Naive thymus-derived CD4-positive, alpha-beta T cell (primary cell): ENCODE measurements at regions not wholly inside any gene's neighbourhood (a gene's known extent, or its start where the extent isn't known, plus 50 kb on each side); places are given as distances from the start of the nearest gene placed in this dataset.

Source experiments
- ATAC-seq: fragments of 150-1000 bp; cut with Tn5 transposase; 2 replicates; pipeline ENCODE4 v1.10.0; 2021; ENCODE audit warnings: mild to moderate bottlenecking, moderate library complexity
- CTCF ChIA-PET: fragments of 350-600 bp; sonication (Branson Sonifier 250); formaldehyde crosslinking; loops from one replicate; lab custom pipeline; 2021; ENCODE audit warnings: antibody characterized with exemption; lab: Charles Lee
- POLR2A ChIA-PET: fragments of 350-600 bp; sonication (Branson Sonifier 250); formaldehyde crosslinking; loops from one replicate; lab custom pipeline; 2021; ENCODE audit warnings: antibody characterized with exemption, inconsistent platforms; lab: Charles Lee
- DNase-seq, 9 donors: peaks; one replicate each; pipeline versions ENCODE4 v3.0.0 to v3.0.0-alpha.2; 2020 to 2022; ENCODE audit warnings: mixed read lengths in 1 of 9
- H3K27ac ChIP-seq: one replicate; pipeline ENCODE4 v1.7.0; 2013; ENCODE audit warnings: mild to moderate bottlenecking, low read depth, low read length, moderate library complexity
- H3K27me3 ChIP-seq, 2 donors: one replicate each; pipeline ENCODE4 v1.7.0; 2013; ENCODE audit warnings: low read length in 2 of 2, mild to moderate bottlenecking in 2 of 2, moderate library complexity in 2 of 2; ENCODE audit not compliant: control insufficient read depth in 2 of 2, insufficient read depth in 2 of 2
- H3K36me3 ChIP-seq, 3 experiments: 1 replicate in 2 of 3; 2 replicates in 1 of 3; pipeline ENCODE4 v1.7.0; 2013; ENCODE audit warnings: low read length in 3 of 3, mild to moderate bottlenecking in 3 of 3, moderate library complexity in 1 of 3; ENCODE audit not compliant: insufficient read depth in 3 of 3, control insufficient read depth in 2 of 3
- H3K4me1 ChIP-seq, 2 donors: one replicate each; pipeline ENCODE4 v1.7.0; 2013; ENCODE audit warnings: low read length in 2 of 2, mild to moderate bottlenecking in 2 of 2, moderate library complexity in 1 of 2; ENCODE audit not compliant: control insufficient read depth in 2 of 2, insufficient read depth in 2 of 2
- H3K4me3 ChIP-seq: 2 replicates; pipeline ENCODE4 v1.7.0; 2013; ENCODE audit warnings: mild to moderate bottlenecking, low read length
- H3K9me3 ChIP-seq, 3 experiments: 1 replicate in 2 of 3; 2 replicates in 1 of 3; pipeline ENCODE4 v1.7.0; 2013; ENCODE audit warnings: low read length in 3 of 3; ENCODE audit not compliant: control insufficient read depth in 2 of 3
- H3K27ac Mint-ChIP-seq, 9 donors: one replicate each; pipeline ENCODE4 v1.8.0; 2020 to 2022; ENCODE audit warnings: mixed read lengths in 9 of 9, mild to moderate bottlenecking in 8 of 9, moderate library complexity in 5 of 9, inconsistent platforms in 2 of 9
- H3K27me3 Mint-ChIP-seq, 5 donors: one replicate each; pipeline ENCODE4 v1.8.0; 2021 to 2022; ENCODE audit warnings: mixed read lengths in 5 of 5, mild to moderate bottlenecking in 1 of 5
- H3K36me3 Mint-ChIP-seq, 5 donors: one replicate each; pipeline ENCODE4 v1.8.0; 2020 to 2022; ENCODE audit warnings: mixed read lengths in 5 of 5, mild to moderate bottlenecking in 3 of 5, inconsistent platforms in 1 of 5
- H3K4me1 Mint-ChIP-seq, 7 donors: one replicate each; pipeline ENCODE4 v1.8.0; 2020 to 2022; ENCODE audit warnings: mixed read lengths in 7 of 7, mild to moderate bottlenecking in 3 of 7, inconsistent platforms in 1 of 7
- H3K4me3 Mint-ChIP-seq, 10 donors: one replicate each; pipeline ENCODE4 v1.8.0; 2020 to 2022; ENCODE audit warnings: mild to moderate bottlenecking in 10 of 10, mixed read lengths in 10 of 10, moderate library complexity in 6 of 10, inconsistent platforms in 2 of 10
- H3K9me3 Mint-ChIP-seq, 11 donors: one replicate each; pipeline ENCODE4 v1.8.0; 2020 to 2022; ENCODE audit warnings: mixed read lengths in 11 of 11, mild to moderate bottlenecking in 4 of 11, inconsistent platforms in 1 of 11, moderate library complexity in 1 of 11
- intact Hi-C, 2 donors: fragments of 100-400 bp; cut with micrococcal nuclease; formaldehyde crosslinking; loops; one replicate each; pipeline ENCODE4 v1.15.1; 2023

DNA sequence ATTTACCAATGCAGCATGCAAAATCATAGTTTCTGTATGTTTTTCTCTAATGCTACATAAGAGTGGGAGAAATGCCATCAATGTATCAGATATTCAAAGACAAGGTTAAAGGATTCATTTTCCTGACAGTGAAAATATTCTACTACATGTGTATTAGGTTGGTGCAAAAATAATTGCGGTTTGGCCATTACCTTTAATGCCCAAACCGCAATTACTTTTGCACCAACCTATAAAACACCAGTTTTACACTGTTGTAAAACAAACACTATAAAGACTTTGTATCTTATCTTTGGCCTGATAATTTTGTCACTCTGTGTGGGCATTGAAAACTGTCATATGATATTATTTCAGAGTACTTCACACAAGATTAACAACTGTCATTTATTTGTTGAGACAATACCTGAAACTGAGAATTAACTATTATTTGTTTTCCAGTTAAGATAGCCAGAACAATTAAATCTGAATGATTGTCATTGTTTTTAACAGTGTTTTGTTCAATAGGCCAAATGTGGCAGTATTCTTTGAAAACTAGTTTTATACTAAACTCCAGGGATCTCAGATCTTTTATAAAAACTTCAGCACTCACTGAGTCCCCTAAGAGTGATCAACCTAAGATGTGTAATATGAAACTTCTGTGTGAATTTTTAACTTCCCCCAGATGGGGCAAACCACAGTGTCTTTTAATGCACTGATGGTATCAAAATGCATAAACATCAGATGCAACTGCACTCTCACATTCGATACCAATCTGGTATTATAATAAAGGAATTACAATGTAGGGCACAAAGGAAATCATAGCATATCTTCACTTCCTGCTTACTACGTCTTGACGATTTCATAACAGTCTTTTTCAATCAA, 53.8 kb upstream of the FBN2 start:
- DNase-seq (no peak), ATAC-seq (no peak)
- Histone ChIP-seq H3K36me3 (no peaks in the 10 kb centered on the region), H3K9me3 (no peaks in the 10 kb centered on the region), H3K27ac (no peak overlapping the region), H3K4me1 (no peaks in the 10 kb centered on the region), H3K27me3 (no peaks in the 10 kb centered on the region), H3K4me3 (no peak overlapping the region)
- H3K36me3 Mint-ChIP-seq: no peaks in the 10 kb centered on the region
- H3K4me1 Mint-ChIP-seq: no peaks in the 10 kb centered on the region
- no peaks in the 10 kb centered on the region for H3K27me3 Mint-ChIP-seq
- peaks cover 0 to 12% (median 0%) of the 10 kb centered on the region in 11 donors for H3K9me3 Mint-ChIP-seq
- intact Hi-C loops: no loop called here
- CTCF ChIA-PET: no interaction called here
- no peak overlapping the region for H3K4me3 Mint-ChIP-seq
- POLR2A ChIA-PET: no interaction called here
- no peak overlapping the region for H3K27ac Mint-ChIP-seq

DNA sequence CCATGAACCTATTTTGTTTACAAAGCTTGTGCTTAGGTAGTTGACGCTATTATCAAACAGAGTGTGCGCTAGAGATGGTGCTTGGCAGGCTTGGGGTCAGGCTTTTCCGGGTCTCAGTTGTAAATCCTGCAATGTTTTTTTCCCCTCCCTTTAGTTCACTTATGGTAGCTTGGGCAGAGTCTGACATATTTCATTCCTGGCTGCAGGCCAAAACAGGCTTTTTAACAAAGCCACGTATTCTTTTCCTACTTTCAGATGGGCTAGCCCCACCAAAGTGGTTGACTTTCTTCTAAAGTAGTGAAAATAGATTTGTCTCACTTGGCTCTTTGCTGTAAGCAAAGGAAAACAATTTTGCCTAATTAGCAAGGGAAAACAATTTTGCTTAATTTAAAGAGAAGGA, 58.0 kb upstream of the FBN2 start:
- no peaks in the 10 kb centered on the region for H3K27me3 Mint-ChIP-seq
- H3K27me3 ChIP-seq: no peaks in the 10 kb centered on the region
- ChIA-PET POLR2A (no interaction called here), CTCF (no interaction called here)
- H3K4me3 Mint-ChIP-seq: no peak overlapping the region
- no peaks in the 10 kb centered on the region for H3K36me3 ChIP-seq
- no peak overlapping the region for H3K27ac Mint-ChIP-seq
- H3K36me3 Mint-ChIP-seq: no peaks in the 10 kb centered on the region
- H3K4me1 Mint-ChIP-seq: no peaks in the 10 kb centered on the region
- no peak overlapping the region for H3K27ac ChIP-seq
- no peaks in the 10 kb centered on the region for H3K4me1 ChIP-seq
- H3K9me3 Mint-ChIP-seq: peaks cover 0 to 8% (median 0%) of the 10 kb centered on the region in 11 donors
- intact Hi-C loops: no loop called here
- H3K9me3 ChIP-seq: no peaks in the 10 kb centered on the region
- no peak overlapping the region for H3K4me3 ChIP-seq
- no peak for ATAC-seq
- no peak for DNase-seq

DNA sequence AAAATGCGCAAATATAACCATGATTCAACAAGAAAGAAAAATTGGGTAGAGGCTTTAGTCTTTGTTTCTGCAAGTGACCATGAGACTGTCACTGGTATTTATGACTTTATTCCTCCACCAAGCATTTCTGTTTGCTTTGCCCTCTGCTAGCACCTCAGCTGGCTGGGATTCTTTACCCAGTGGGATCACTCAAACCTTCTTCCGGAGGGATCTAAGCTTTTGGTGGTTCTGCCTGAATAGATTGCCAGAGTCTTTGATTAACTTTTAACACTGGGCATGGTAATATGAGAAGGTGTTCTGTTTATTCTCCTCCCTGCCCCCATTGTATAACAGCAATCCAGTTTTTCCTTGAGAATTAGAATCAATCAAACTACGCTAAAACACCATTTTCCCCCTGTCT, 59.1 kb upstream of the FBN2 start:
- Mint-ChIP-seq H3K27me3 (no peaks in the 10 kb centered on the region), H3K9me3 (peaks cover 0 to 9% (median 2%) of the 10 kb centered on the region in 11 donors), H3K4me3 (no peak overlapping the region), H3K36me3 (no peaks in the 10 kb centered on the region), H3K27ac (no peak overlapping the region), H3K4me1 (no peaks in the 10 kb centered on the region)
- H3K9me3 ChIP-seq: no peaks in the 10 kb centered on the region
- ATAC-seq: no peak
- H3K27me3 ChIP-seq: no peaks in the 10 kb centered on the region
- H3K36me3 ChIP-seq: no peaks in the 10 kb centered on the region
- intact Hi-C loops: no loop called here
- H3K4me3 ChIP-seq: no peak overlapping the region
- no peak for DNase-seq
- no peak overlapping the region for H3K27ac ChIP-seq
- CTCF ChIA-PET: no interaction called here
- POLR2A ChIA-PET: no interaction called here
- H3K4me1 ChIP-seq: no peaks in the 10 kb centered on the region

DNA sequence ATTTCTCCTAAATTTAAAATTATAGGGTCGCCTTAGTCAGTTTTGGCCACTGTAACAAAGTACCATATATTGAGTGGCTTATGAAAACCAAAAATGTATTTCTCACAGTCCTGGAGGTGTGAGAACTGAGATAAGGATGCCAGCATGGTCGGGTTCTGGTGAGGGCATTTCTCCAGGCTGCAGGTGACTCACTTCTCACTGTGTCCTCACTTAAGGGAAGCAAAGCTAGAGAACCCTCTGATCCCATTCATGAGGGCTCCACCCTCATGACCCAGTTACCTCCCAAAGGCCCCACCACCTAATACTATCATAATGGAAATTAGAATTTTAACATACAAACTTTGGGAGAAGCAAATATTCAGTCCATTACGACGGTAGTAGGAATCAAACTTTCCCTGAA, 75.1 kb upstream of the FBN2 start:
- intact Hi-C loops: no loop called here
- no peaks in the 10 kb centered on the region for H3K36me3 ChIP-seq
- H3K27ac ChIP-seq: no peak overlapping the region
- H3K4me3 ChIP-seq: no peak overlapping the region
- Mint-ChIP-seq H3K36me3 (no peaks in the 10 kb centered on the region), H3K27me3 (no peaks in the 10 kb centered on the region), H3K4me1 (no peaks in the 10 kb centered on the region), H3K27ac (no peak overlapping the region), H3K4me3 (no peak overlapping the region), H3K9me3 (peaks cover 2 to 19% (median 8%) of the 10 kb centered on the region in 11 donors)
- ATAC-seq: no peak
- no peak for DNase-seq
- ChIA-PET POLR2A (no interaction called here), CTCF (no interaction called here)
- H3K4me1 ChIP-seq: no peaks in the 10 kb centered on the region
- peaks cover 0 to 4% (median 0%) of the 10 kb centered on the region in 3 experiments for H3K9me3 ChIP-seq
- H3K27me3 ChIP-seq: no peaks in the 10 kb centered on the region

DNA sequence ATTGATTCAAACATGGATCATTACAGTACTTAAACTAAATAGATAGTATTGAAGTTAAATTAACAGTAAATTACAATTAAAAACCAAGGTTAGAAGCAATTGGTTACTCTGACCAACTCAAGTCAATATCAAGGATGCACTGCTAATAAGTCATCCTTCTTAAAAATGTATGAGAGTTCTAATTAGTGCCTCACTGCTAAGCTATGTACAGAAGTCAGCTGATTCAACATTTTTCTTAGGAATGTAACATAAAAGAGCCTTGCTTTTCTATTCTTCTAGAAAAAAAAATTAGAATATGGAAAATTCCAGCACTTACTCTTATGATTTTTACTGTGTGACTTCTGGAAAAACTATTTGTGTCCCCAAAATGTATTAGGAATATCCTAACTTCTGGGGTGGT, 75.7 kb upstream of the FBN2 start:
- CTCF ChIA-PET: no interaction called here
- H3K9me3 Mint-ChIP-seq: peaks cover 0 to 14% (median 5%) of the 10 kb centered on the region in 11 donors
- ATAC-seq (no peak), DNase-seq (no peak)
- H3K36me3 Mint-ChIP-seq: no peaks in the 10 kb centered on the region
- POLR2A ChIA-PET: no interaction called here
- H3K27ac Mint-ChIP-seq: no peak overlapping the region
- intact Hi-C loops: no loop called here
- H3K27ac ChIP-seq: no peak overlapping the region
- no peaks in the 10 kb centered on the region for H3K9me3 ChIP-seq
- H3K36me3 ChIP-seq: no peaks in the 10 kb centered on the region
- no peaks in the 10 kb centered on the region for H3K4me1 Mint-ChIP-seq
- H3K4me3 Mint-ChIP-seq: no peak overlapping the region
- no peaks in the 10 kb centered on the region for H3K27me3 ChIP-seq
- H3K27me3 Mint-ChIP-seq: no peaks in the 10 kb centered on the region
- no peak overlapping the region for H3K4me3 ChIP-seq
- H3K4me1 ChIP-seq: no peaks in the 10 kb centered on the region

DNA sequence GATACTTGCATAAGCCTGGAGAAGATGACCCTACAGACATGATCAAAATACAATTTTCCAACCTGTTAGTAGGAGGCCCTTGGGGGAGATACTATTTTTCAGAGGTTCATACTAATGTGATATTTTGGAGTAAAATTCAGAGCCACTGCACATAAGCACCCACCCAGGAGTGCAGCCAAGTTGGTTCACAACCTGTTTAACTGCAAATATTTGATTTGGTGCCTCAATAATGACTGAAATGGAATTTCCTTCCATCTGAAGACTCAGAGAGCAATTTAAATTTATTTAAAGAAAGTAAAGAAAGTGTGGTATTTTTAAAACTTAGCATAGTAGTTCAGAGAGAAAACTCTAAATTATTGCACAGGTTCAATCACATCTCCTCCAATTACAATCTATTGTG, 77.5 kb upstream of the FBN2 start:
- DNase-seq (no peak), ATAC-seq (no peak)
- Histone ChIP-seq H3K4me1 (no peaks in the 10 kb centered on the region), H3K27ac (no peak overlapping the region), H3K9me3 (no peaks in the 10 kb centered on the region), H3K4me3 (no peak overlapping the region), H3K27me3 (no peaks in the 10 kb centered on the region), H3K36me3 (no peaks in the 10 kb centered on the region)
- Mint-ChIP-seq H3K27me3 (no peaks in the 10 kb centered on the region), H3K4me1 (no peaks in the 10 kb centered on the region), H3K36me3 (no peaks in the 10 kb centered on the region), H3K27ac (no peak overlapping the region), H3K9me3 (peaks cover 0 to 4% (median 0%) of the 10 kb centered on the region in 11 donors), H3K4me3 (no peak overlapping the region)
- intact Hi-C loops: no loop called here
- ChIA-PET CTCF (no interaction called here), POLR2A (no interaction called here)

DNA sequence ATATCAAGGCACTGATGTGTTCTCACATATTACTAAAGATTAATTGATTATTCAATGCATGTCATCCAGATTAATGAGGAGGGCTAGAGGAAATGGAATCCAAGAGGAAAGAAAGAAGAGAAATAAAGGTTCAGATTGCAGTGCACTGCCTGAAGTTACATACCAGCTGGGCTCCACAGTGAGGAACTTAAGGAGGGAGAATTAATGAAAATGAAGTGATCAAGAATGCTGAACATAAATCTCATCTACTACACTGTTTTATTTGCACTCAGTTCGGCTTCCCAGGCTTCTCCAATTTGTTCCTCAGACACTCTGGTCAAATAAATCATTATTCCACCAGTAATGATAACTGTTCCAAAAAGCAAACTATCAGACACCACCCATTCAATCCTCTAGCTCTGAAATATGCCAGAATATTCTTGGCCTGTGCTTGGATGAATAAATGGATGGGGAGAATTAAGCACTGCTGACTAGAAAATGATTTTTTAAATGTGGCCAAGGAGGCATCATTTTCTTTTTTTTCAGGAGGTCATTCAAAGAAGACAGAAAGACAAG, 88.6 kb upstream of the FBN2 start:
- H3K9me3 ChIP-seq: no peaks in the 10 kb centered on the region
- H3K27ac ChIP-seq: no peak overlapping the region
- H3K4me1 ChIP-seq: no peaks in the 10 kb centered on the region
- no peak overlapping the region for H3K4me3 ChIP-seq
- H3K27ac Mint-ChIP-seq: no peak overlapping the region
- no peaks in the 10 kb centered on the region for H3K36me3 ChIP-seq
- peaks cover 0 to 3% (median 0%) of the 10 kb centered on the region in 5 donors for H3K27me3 Mint-ChIP-seq
- POLR2A ChIA-PET: no interaction called here
- no peaks in the 10 kb centered on the region for H3K27me3 ChIP-seq
- intact Hi-C loops: no loop called here
- peaks cover 0 to 8% (median 0%) of the 10 kb centered on the region in 11 donors for H3K9me3 Mint-ChIP-seq
- CTCF ChIA-PET: no interaction called here
- DNase-seq (no peak), ATAC-seq (no peak)
- no peaks in the 10 kb centered on the region for H3K36me3 Mint-ChIP-seq
- H3K4me3 Mint-ChIP-seq: no peak overlapping the region
- no peaks in the 10 kb centered on the region for H3K4me1 Mint-ChIP-seq
